ENCODE measurements at regions not wholly inside any gene's neighbourhood (a gene's known extent, or its start where the extent isn't known, plus 50 kb on each side); places are given as distances from the start of the nearest gene placed in this dataset.

DNA sequence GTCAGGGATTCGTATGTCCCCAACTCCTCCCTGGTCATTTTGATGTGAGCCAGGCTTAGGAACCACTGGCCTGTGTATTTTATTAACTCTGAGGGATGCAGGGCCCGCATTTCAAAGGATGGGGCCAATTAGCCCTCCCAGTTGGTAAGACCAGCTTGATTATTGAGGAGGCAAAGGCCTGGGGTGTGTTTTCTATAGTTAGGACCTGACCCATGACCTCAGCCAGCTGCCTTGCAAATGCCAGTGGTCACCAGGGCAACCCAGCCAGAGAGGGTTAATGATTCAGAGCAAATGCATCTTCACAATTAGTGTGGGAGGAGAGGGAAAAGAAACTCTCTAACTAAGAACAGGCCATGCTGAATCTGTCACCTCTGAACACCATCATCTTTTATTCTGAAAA lies 835.4 kb downstream of the MAFB start:
- peak; percentile 54 for DNase-seq (ENCODE audit: low read depth)
- TF ChIP-seq, protein P1, sequence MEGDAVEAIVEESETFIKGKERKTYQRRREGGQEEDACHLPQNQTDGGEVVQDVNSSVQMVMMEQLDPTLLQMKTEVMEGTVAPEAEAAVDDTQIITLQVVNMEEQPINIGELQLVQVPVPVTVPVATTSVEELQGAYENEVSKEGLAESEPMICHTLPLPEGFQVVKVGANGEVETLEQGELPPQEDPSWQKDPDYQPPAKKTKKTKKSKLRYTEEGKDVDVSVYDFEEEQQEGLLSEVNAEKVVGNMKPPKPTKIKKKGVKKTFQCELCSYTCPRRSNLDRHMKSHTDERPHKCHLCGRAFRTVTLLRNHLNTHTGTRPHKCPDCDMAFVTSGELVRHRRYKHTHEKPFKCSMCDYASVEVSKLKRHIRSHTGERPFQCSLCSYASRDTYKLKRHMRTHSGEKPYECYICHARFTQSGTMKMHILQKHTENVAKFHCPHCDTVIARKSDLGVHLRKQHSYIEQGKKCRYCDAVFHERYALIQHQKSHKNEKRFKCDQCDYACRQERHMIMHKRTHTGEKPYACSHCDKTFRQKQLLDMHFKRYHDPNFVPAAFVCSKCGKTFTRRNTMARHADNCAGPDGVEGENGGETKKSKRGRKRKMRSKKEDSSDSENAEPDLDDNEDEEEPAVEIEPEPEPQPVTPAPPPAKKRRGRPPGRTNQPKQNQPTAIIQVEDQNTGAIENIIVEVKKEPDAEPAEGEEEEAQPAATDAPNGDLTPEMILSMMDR (IDR thresholded peaks at IDR 0.05; ENCODE audit: insufficient read depth, low read depth, low read length, missing control alignments): no peak
- no peak overlapping the region for H3K4me3 ChIP-seq (ENCODE audit: low read length)

DNA sequence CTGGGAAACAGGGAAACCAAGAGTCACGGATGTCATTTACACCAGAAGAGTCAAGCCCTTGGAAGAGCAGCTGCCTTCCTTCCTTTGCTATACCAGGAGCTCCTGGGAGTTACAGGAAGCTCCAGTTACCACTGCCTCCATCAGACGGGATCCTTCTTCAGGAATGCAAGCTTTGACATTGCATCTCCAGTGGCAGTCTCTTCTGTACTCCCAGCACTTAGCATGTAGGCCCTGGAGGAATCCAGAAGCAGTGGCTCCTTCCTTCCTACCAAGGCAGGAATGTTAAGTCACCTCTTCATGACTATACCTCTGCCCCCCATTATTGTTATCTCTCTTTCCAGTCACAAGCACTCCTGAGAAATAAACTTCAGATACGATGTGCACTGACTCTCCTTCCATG lies 836.0 kb downstream of the MAFB start:
- DNase-seq (ENCODE audit: low read depth): no peak
- no peak overlapping the region for H3K4me3 ChIP-seq (ENCODE audit: low read length)
- TF ChIP-seq, protein P1 (IDR thresholded peaks at IDR 0.05; ENCODE audit: insufficient read depth, low read depth, low read length, missing control alignments): no peak

DNA sequence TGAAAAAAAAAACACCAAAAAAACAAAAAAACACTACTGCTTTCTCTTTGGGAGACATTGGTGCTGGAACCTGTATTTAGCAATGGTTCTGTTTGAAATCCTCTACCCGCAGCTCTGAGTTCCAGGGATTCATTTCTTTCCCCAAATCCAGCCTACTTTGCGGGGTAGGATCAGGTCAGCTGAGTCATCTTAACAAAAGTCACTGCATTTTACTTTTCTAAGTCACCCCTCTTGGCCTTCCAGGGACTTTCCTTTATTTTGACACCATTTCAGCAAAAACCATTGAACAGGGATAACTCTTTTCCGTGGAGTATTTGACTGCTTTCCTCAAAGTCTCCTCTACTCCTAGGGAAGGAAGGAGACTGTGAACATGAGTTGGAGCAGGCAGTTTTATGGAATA lies 837.6 kb downstream of the MAFB start:
- TF ChIP-seq, protein P1 (IDR thresholded peaks at IDR 0.05; ENCODE audit: insufficient read depth, low read depth, low read length, missing control alignments): no peak
- peak; percentile 51 for DNase-seq (ENCODE audit: low read depth)
- H3K4me3 ChIP-seq (ENCODE audit: low read length): no peak overlapping the region

DNA sequence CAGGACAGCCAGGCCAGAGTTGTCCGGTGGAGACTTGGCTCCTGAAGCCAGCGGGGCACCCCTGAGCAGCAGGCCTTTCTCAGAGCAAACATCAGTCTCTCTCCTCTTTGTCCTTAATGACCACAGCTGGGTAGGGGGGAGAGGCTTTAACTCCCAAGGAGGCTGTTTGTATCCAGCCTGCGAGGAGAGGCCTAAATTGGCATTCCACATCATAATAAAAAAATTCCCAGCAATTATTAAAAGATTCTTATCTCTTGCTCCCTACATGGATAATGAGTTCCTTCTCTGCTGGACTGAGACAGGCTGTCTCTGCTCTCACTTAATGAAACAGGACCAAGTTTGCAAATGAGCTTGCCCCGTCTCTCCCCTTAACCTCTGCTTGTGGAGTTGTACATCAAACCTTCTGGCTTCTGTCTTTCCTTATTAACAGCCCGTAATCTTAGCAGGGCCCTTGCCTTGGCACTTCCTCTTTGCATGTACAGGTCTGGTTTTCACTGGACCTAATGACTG lies 838.2 kb downstream of the MAFB start:
- H3K4me3 ChIP-seq (ENCODE audit: low read length): no peak overlapping the region
- TF ChIP-seq, protein P1 (IDR thresholded peaks at IDR 0.05; ENCODE audit: insufficient read depth, low read depth, low read length, missing control alignments): no peak
- DNase-seq (ENCODE audit: low read depth): no peak

DNA sequence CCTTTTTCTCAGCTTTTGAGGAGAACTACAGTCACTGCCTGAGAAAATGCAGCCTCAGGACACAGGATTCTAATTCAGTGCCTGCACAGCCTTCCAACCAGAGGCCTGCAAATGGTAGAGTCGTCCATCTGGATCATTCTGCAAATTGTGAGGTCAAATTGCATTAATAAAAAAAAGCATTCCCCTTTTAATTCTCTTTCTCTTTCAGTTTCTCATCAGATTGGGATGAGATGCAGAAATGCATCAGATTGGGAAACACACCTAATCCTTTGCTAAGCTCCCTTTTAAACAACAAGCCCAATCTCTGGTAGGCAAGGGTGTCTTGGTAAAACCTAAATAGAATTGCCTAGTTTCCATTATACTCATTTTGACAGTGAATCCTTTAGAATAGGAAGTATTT lies 838.8 kb downstream of the MAFB start:
- TF ChIP-seq, protein P1 (IDR thresholded peaks at IDR 0.05; ENCODE audit: insufficient read depth, low read depth, low read length, missing control alignments): no peak
- H3K4me3 ChIP-seq (ENCODE audit: low read length): no peak overlapping the region
- no peak for DNase-seq (ENCODE audit: low read depth)

DNA sequence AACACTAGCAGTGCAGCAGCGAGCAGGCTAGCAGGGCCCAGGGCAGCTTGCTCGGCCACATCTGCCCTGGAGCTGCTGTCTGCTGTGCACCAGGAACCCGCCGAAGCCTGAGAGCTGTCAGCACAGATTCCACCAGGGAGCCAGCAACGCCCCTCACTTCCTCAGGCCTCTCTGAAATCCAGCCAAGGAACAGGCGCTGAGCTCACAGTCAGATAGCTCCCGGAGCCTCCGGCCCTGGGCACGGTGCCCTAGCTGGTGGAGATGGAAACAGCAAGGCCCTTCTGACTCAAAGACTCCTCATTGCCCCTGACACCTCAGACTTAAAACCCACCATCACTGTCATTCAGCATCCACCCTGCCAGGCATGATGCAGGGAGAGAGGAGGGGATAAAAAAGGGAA lies 839.4 kb downstream of the MAFB start:
- H3K4me3 ChIP-seq (ENCODE audit: low read length): no peak overlapping the region
- DNase-seq (ENCODE audit: low read depth): peak; percentile 90
- TF ChIP-seq, protein P1 (IDR thresholded peaks at IDR 0.05; ENCODE audit: insufficient read depth, low read depth, low read length, missing control alignments): peak; percentile 9

DNA sequence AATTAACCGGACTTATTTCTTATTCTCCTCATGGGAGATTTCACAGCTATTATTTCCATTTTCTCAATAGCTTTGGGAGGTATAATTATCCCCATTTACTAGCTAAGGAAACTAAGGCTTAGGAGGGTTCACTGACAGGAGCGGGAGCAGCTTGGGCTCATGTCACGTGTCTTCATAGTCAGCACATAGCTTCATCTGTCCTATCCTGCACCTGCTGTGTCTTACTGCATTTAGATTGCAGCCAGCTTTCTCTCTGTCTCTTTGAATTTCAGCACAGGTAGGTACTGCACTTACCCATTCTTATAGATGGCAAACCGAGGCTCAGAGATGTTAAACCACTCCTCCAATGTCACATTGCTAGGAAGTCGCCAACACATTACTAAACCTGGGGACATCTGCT lies 839.9 kb downstream of the MAFB start:
- no peak for DNase-seq (ENCODE audit: low read depth)
- TF ChIP-seq, protein P1 (IDR thresholded peaks at IDR 0.05; ENCODE audit: insufficient read depth, low read depth, low read length, missing control alignments): no peak
- H3K4me3 ChIP-seq (ENCODE audit: low read length): no peak overlapping the region

Measured in epithelial cell of esophagus (primary cell).